Lower leg skin (tissue), 4 donors: ENCODE measurements at regions not wholly inside any gene's neighbourhood (a gene's known extent, or its start where the extent isn't known, plus 50 kb on each side); places are given as distances from the start of the nearest gene placed in this dataset.

ENCODE experiments used
- DNase-seq, 2 donors: peaks; one replicate each; pipeline ENCODE4 v3.0.0-alpha.2; 2019; ENCODE audit warnings: low spot score in 2 of 2
- H3K4me3 ChIP-seq: fragments of 200-600 bp; sonication (generic); 2 replicates; pipeline ENCODE4 v1.5.1; 2017; ENCODE audit warnings: mild to moderate bottlenecking, low read depth; ENCODE audit not compliant: poor library complexity, severe bottlenecking
- CTCF ChIP-seq, 3 donors: fragments of 450-650 bp; IDR thresholded peaks; one replicate each; pipeline ENCODE4 v1.5.1; 2016; ENCODE audit warnings: antibody characterized with exemption in 3 of 3, mild to moderate bottlenecking in 3 of 3, moderate library complexity in 2 of 3
- POLR2A ChIP-seq, 2 donors: fragments of 450-650 bp; IDR thresholded peaks; one replicate each; pipeline ENCODE4 v1.6.1; 2016 to 2017; ENCODE audit warnings: antibody characterized with exemption in 2 of 2, mild to moderate bottlenecking in 1 of 2, moderate library complexity in 1 of 2
- WGBS, 2 donors: methylation state at CpG; one replicate each; pipeline ENCODE4 v1.1.5; 2018; 5-methylcytosine and 5-hydroxymethylcytosine counted together
- intact Hi-C: fragments of 100-400 bp; cut with DNase I; formaldehyde crosslinking; loops from one replicate; pipeline ENCODE4 v1.15.0; 2023; ENCODE audit warnings: low total_unique reads

- no peak for DNase-seq
- TF ChIP-seq CTCF (IDR thresholded peaks at IDR 0.05) (no peak), POLR2A (IDR thresholded peaks at IDR 0.05) (no peak)
- intact Hi-C loops: loop anchor here (10.0 kb wide), 1 partner anchor 468 kb away; no protein-coding TSS in a partner anchor
- WGBS, 2 donors: 89 to 95% methylated on average over 2 of the region's 2 CpGs
- no peak overlapping the region for H3K4me3 ChIP-seq
Observed at GRCh38 chr6:14912706-14913105, 333.2 kb upstream of the JARID2 start.

DNA sequence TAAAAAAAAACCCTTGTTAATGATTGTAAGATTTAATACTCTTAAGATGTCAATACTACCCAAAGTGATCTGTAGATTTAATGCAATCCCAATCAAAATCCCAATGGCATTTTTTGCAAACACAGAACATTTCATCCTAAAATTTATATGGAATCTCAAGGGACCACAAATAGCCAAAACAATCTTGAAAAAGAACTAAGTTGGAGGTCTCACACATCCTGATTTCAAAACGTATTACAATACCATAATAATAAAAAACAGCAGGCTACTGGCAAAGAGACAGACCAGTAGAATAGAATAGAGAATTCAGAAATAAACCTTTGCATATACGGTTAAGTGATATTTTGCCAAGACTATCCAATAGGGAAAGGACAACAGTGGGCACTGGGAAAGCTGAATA is 331.9 kb upstream of the JARID2 start:
- DNase-seq: no peak
- intact Hi-C loops: loop anchor here (10.0 kb wide), 1 partner anchor 469 kb away; no protein-coding TSS in a partner anchor
- WGBS, 2 donors: 69 to 78% methylated on average over 2 of the region's 2 CpGs
- no peak overlapping the region for H3K4me3 ChIP-seq
- TF ChIP-seq CTCF (IDR thresholded peaks at IDR 0.05): no peak
- TF ChIP-seq POLR2A (IDR thresholded peaks at IDR 0.05): no peak

DNA sequence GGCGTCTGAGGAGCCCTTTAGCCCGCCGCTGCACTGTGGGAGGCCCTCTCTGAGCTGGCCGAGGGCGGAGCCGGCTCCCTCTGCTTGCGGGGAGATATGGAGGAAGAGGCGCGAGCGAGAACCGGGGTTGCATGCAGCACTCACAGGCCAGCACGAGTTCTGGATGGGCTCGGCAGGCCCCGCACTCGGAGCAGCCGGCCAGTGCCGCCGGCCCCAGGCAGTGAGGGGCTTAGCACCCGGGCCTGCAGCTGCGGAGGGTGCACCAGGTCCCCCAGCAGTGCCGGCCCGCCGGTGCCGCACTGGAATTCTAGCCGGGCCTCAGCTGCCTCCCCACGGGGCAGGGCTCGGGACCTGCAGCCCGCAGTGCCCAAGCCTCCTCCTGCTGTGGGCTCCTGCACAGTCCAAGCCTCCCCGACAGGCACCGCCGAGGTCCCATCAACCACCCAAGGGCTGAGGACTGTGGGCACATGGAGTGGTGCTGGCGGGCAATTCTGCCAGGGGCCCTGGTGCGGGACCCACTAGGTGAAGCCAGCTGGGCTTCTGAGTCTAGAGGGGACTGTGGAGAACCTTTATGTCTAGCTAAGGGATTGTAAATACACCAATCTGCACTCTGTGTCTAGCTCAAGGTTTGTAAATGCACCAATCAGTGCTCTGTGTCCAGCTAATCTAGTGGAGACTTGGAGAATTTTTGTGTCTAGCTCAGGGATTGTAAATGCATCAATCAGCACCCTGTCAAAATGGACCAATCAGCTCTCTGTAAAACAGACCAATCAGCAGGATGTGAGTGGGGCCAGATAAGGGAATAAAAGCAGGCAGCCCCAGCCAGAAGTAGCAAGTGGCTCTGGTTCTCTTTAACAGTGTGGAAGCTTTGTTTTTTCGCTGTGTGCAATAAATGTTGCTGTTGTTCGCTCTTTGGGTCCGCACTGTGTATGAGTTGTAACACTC is 329.7 kb upstream of the JARID2 start:
- H3K4me3 ChIP-seq: no peak overlapping the region
- WGBS, 2 donors: 97% methylated on average over 26 to 36 of the region's 36 CpGs
- DNase-seq: no peak
- intact Hi-C loops: loop anchor here (10.0 kb wide), 1 partner anchor 471 kb away; no protein-coding TSS in a partner anchor
- TF ChIP-seq POLR2A (IDR thresholded peaks at IDR 0.05): no peak
- no peak for TF ChIP-seq CTCF (IDR thresholded peaks at IDR 0.05)

GRCh38 chr6:14917109-14917910 is 328.6 kb upstream of the JARID2 start:
- no peak overlapping the region for H3K4me3 ChIP-seq
- intact Hi-C loops: loop anchor here (10.0 kb wide), 1 partner anchor 473 kb away; no protein-coding TSS in a partner anchor
- no peak for DNase-seq
- TF ChIP-seq POLR2A (IDR thresholded peaks at IDR 0.05) (no peak), CTCF (IDR thresholded peaks at IDR 0.05) (no peak)
- WGBS, 2 donors: 82 to 85% methylated on average over 12 of the region's 12 CpGs

GRCh38 chr6:14918200-14918907 is 327.5 kb upstream of the JARID2 start:
- 92 to 94% methylated on average over 16 of the region's 16 CpGs for WGBS, 2 donors
- TF ChIP-seq CTCF (IDR thresholded peaks at IDR 0.05) (no peak), POLR2A (IDR thresholded peaks at IDR 0.05) (no peak)
- DNase-seq: no peak
- no peak overlapping the region for H3K4me3 ChIP-seq
- intact Hi-C loops: loop anchor here (10.0 kb wide), 1 partner anchor 474 kb away; no protein-coding TSS in a partner anchor
